CD4-positive, alpha-beta T cell treated with Interleukin-15 for 4 hours (primary cell): ENCODE measurements at regions not wholly inside any gene's neighbourhood (a gene's known extent, or its start where the extent isn't known, plus 50 kb on each side); places are given as distances from the start of the nearest gene placed in this dataset.
"Not testable (repeated sequence)": the region's sequence is repeated elsewhere in the genome, so short reads cannot be mapped to it uniquely, and the experiment has no call there.

Source experiments
- DNase-seq: peaks from one replicate; pipeline ENCODE4 v3.0.0-alpha.2; 2020; ENCODE audit warnings: low spot score

DNA sequence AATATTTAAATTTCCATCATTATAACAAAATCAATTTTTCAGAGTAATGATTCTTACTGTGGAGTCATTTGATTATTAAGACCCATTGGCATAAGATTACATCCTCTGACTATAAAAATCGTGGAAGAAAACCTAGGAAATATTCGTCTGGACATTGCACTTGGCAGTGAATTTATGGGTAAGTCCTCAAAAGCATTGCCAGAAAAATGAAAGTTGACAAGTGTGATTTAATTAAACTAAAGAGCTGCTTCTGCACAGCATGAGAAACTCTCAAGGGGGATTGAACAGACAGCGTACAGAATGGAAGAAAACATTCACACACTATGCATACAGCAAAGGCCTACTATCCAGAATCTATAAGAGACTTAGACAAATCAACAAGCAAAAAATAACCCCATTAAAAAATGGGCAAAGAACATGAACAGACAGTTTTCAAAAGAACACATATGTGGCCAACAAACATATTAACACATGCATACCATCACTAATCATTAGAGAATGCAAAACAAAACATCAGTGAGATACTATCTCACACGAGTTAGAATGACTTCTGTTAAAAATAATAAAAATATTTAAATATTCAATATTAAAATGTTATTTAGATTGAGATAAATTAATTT, 111.4 kb downstream of the CCDC74A start:
- not testable (repeated sequence) for DNase-seq

DNA sequence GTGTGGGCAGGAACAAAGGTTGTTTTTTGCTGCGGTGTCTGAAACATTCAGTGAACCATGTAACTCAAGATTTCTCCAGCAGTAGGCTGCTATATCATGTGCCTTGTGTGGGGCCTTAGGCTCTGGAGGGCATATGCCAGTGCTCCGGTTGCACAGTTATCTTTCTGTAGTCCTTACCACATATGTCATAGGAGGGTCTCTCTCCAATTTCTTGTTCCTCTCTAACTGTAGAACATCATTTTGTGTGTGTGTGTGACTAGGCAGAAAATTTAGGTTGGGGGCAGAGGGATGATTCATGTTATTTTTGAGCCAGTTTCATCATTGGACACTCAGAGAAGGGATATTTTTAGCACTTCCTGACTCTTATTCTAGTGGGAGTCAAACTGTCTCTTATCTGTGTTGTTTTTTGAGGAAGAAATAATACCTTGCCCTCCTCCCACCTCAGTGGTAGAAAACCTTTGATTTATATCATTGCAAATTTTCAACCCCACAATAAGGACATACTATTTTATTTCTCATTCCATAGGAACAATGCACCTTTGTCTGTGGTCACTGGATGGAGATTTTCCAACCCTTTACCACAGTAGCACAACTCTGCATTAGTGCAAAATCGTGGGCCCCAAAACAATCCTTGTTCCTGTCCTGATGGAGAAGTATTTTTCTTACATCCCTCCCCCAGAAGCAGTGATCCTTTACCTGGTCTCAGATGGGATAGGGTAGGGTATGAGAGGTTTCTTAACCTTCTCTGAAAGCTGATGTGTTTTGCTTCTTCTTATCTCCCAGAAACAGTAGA, 113.9 kb downstream of the CCDC74A start:
- DNase-seq: no peak

DNA sequence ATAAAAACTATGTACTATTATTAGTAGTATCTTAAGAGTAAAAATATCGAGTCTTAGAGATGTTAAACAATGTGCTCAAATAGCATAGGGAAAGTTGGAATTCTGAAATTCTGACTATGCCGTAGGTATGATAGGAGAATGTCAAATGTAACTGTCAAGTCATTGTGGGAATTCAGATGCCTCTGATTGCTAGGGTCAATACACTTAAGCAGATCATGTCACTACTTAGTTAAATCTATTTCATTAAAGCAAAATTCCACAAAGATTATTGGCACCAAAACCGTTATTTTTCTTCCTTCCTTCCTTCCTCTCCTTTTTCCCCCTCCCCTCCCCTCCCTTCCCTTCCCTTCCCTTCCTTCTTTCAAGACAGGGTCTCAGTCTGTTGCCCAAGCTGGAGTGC, 115.5 kb downstream of the CCDC74A start:
- DNase-seq: not testable (repeated sequence)

DNA sequence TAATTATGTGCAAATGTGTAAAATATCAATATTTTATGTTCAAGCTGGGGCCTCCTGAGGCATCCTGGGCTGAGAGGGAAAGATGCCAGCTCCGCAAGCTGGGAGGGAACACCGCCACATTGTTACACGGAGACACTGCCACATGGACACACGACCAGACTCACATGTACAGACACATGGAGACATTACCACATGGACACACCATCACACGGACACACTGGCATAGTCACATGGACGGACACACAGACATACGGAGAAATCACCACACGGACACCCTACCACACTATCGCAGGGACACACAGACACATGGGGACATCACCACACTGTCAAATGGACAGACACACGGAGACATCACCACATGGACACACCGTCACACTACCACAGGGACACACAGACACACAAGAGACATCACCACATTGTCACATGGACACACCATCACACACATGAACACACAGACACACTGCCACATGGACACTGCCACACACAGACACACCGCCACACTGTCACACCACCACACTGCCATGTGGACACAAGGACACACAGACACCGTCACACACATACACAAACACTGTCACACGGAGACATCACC, 117.6 kb downstream of the CCDC74A start:
- no peak for DNase-seq

DNA sequence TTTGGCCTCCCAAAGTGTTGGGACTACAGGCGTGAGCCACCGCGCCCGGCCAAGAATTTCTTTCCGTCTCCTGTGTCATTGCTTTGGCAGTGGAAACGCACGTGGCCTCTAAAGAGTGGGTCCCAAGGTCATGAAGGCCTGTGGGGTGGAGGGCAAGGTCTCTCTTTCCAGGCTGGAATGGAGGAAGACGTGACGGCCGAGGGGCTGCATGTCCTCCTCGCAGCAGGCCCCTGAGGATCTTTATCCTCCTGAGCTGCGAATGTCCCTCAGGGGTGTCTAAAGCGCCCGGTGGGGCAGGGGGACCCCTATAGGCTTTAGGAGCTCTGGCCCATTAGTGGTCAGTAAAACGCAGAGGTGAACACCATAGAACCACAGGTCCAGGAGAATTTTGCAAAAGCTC, 118.5 kb downstream of the CCDC74A start:
- DNase-seq: not testable (repeated sequence)

DNA sequence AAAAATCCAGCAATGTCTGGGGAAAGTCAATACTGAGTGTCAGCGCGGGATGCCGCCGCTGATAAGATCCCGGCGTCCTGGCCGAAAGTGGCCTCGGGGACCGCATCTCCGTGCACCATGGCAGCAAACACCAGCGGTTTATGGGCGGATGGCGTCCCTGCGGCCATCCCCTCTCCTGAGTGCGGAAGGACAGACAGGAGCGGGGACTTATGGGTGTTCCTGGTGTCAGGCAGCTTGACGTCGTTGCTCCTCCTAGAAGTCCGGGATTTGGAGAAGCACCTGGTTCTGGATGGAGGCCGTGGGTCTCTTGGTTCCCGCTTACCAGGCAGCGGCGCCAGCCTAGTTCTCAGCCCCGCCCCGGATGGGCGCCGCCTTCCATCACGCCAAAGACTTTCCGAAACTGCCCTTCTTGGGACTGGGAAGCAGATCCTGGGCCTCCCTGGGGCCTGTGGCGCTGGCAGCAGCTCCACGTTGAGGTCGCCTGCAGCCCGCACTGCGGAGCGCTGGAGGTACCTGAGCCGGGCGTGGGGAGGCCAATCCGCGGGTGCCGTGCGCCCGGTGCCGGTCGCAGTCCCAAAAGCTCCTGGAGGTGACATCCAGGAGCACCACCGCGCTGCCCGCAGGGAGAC, 119.1 kb downstream of the CCDC74A start:
- no peak for DNase-seq

DNA sequence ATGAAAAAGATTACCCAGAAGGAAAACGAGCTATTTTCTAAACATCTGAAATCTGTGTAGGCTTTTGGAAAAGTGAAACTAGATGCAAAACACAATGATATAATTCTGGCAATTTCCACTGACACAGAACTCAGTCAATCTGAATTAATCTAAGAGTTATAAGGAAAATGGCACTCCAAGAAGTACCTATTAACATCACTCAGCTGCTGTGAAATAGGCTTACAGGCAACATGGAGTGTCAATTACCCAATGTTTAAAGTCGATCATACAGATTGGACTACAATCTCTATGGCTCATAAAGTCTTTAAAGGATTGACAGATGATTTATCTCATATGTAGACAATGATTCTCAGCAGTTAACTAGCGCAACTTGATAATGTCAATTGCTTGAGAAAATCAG, 120.9 kb downstream of the CCDC74A start:
- not testable (repeated sequence) for DNase-seq

DNA sequence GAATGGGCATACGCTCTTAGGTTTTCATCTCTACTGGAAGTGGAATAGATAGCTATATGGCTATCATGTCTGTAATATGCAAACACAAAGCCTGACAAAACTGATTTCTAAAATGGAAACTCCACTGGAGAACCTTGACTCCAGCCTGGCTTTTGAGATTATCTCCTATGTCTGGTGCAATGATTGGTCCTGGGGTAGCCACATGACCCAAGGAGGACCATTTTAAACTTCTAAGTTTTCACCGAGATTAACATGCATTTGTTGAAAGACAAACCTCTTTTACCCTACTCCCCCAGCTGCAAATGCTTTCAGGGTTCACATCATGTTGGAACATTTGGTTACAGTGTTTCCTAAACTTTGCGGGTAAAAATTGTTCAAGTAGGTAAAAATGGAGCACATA, 124.6 kb downstream of the CCDC74A start:
- not testable (repeated sequence) for DNase-seq

DNA sequence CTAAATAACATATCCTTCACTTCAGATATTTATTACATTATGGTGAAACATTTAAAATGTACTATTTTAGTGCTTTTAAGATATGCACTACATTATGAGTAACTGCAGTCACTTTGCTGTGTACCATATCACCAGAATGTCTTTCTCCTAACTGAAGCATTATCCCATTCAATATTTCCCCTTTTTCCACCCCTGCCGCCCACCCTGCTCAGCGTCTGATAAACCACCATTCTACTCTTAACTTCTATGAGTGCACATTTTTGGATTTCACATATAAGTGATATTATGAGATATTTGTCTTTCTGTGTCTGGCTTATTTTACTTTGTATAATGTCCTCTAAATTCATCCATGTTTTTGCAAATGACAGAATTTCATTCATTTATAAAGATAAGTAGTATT, 126.4 kb downstream of the CCDC74A start:
- not testable (repeated sequence) for DNase-seq

DNA sequence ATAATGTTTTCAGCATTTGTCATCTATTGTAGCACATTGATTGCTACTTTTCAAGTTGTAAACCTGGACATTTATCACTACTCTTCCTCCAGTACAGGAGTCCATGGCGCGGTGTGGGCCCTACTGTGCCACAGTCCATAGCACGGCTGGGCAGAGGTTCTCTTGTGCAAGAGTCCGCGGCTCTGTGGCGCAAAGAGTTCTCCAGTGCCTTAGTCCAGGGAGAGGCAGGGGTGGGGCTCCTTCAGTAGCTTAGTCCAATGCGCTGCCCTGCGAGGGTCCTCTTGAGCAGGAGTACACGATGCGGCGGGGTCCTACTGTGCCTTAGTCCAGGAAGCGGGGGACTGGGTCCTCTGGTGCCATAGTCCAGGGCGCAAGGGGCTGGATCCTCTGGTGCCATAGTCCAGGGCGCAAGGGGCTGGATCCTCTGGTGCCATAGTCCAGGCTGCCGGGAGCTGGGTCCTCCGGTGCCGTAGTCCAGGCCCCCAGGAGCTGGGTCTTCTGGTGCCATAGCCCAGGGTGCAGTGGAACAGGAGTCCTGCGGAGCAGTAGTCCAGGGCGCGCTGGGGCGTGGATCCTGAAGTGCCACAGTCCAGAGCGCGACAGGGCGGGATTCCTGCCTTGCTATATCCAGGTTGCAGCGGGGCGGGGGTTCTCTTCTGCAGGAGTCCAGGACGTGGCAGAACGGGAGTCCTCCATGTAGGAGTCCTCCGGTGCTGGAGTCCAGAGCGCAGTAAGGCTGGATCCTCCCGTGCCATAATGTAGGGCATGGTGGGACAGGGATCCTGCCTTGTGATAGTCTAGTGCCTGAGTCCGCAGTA, 129.3 kb downstream of the CCDC74A start:
- DNase-seq: no peak

DNA sequence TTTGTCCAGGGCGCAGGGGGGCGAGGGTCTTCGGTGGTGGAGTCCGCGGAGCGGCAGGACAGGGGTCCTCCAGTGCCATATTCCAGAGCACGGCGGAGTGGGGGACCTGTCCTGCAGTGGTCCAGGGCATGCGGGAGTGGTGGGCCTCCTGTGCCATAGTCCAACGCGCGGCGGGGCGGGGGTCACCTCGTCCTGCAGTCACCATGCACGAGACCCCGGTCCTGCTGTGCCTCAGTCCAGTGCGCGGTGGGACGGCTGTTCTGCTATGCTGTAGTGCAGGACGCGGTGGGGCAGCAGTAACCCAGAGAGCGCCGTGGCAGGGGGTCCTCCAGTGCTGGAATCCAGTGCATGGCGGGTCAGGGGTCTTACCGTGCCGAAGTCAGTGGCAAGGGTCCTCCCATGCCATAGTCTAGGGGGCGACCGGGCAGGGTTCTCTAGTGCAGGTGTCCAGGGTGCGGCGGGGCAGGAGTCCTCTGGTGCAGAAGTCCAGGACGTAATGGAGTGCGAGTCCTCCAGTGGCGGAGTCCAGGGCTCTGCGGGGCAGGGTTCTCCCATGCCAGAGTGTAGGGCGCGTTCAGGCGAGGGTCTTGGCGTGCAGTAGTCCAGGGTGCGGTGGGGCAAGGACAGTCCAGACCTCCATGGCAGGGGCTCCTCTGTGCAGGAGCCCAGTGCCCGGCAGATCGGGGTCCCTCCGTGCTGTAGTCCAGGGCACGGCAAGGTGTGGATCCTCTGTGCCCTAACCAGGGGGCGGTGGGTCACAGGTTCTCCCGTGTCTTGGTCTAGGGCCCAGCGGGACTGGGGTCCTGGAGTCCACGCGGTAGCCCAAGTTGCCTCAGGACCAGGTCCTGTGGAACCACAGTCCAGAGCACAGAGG, 130.4 kb downstream of the CCDC74A start:
- no peak for DNase-seq

DNA sequence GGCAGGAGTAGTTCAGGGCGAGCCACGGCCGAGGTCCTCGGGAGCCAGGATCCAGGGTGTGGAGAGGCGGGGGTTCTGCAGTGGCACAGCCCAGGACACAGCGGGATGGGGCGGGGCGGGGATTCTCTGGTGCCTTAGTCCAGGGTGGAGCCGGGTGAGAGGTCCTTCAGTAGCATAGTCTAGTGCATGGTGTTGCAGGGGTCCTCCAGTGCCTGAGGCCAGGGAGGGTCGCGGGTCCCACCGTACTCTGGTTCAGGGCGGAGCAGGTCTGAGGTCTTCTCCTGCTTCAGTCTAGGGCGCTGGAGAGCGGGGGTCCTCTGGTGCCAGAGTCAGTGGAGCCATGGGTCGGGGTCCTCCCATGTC, 131.1 kb downstream of the CCDC74A start:
- DNase-seq: no peak

DNA sequence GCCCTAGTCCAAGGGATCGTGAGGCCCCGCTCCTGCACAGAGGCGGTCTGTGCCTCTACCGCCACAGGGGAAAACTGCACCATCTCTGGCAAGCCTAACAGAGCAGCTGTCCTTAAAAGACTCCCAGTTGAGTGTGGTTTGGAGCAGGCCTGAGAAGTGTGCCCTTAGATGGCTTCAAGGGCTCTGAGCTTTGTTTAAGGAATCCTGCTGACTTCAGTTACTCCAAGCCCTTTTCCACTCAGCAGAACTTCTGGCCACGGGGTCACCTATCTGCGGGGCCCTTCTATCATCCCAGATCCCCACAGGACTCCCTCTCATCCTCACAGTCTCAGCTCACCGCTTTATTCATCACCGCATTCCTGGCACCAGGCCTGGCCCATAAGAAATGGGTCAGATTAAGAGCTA, 131.5 kb downstream of the CCDC74A start:
- DNase-seq: no peak

DNA sequence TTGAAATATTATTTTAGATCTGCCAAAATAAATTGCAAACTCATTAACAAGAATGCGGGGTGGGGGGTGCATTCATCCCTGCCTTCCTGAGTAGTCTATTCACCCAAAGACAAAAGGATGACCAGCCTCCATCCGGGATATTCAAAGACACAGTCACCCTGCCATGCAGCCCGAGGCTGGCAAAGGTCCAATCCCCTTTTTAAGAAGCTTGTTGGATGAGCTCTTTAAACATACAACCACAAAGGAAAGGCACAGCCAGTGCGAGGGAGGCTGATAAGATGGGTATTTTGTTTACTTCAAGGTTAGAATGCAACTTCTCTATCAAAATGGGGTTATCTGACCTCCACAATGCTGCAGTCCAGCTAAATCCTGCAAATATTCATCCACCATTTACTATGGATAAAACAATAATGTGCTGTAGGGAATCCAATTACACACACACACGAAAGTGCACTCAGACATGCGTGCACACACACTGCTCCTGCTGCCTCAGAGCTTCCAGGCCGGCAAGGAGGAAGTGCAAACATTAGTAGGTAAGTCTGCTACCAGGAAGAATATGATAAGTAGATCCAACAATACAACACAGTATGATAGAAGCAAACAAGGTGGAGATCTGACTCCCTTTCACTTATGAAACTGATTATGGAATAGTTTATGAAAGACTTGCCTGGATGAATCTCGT, 133.6 kb downstream of the CCDC74A start:
- DNase-seq: not testable (repeated sequence)

DNA sequence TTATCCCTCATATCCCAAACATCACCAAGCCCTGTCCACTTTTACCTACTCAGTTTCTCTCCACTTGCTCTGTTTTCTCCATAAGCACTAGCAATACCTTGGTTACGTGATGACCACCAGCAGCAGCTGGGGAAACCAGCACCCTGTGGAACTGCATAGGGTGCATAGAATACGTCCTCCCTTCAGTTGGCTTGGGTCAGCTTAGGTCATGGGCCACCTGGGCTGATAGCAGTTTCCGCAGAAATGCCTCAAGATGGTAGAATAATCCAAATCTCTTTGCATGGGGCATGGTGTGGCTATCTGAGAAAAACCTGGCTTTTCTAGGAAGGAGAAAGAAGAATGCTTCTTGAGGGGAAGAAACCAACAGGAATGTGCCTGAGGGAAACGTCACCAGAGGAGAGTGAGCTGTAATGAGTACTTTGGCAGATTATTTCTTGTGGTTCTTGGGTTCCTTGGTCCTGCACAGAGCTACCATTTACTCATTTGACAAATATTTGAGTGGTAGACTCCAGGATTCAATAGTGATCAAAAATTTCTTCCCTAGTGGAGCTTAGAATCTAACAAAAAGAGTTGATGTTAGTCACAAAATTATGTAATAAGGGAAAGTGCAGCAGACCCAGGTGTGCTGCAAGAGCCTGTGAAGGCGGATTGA, 134.3 kb downstream of the CCDC74A start:
- not testable (repeated sequence) for DNase-seq

DNA sequence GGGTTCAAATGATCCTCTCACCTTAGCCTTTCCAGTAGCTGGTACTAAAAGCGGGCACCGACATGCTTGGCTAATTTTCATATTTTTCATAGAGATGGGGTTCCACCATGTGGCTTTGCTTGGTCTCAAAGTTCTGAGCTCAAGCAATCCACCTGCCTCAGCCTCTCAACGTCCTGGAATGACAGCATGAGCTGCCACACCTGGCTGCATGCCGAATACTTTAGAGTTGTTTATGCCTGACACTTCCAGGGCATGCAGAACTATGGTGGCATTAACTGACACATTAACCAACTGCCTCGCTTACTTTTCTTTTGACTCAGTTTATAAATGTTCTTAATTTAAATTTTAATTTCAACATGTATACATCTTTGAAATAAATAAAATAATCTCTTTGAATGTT, 135.8 kb downstream of the CCDC74A start:
- not testable (repeated sequence) for DNase-seq

DNA sequence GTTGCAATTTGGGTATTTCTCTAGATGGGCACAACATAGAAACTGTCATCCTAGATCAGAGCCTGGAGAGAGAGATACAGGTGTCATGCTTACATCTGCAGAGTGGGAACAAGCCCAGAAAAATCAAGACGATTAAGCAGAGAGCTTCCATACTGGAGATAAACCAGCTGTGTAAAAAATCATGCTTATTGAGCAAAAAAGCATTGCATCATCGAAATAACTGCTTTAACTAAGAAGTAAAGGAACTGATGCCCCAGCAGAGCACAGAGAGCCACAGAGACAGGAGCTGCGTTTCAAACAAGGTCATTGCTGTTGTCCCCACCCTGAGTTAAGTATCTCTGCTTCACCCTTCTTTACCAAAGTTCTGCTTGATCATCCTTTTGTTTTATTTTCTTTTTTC, 138.0 kb downstream of the CCDC74A start:
- DNase-seq: not testable (repeated sequence)

DNA sequence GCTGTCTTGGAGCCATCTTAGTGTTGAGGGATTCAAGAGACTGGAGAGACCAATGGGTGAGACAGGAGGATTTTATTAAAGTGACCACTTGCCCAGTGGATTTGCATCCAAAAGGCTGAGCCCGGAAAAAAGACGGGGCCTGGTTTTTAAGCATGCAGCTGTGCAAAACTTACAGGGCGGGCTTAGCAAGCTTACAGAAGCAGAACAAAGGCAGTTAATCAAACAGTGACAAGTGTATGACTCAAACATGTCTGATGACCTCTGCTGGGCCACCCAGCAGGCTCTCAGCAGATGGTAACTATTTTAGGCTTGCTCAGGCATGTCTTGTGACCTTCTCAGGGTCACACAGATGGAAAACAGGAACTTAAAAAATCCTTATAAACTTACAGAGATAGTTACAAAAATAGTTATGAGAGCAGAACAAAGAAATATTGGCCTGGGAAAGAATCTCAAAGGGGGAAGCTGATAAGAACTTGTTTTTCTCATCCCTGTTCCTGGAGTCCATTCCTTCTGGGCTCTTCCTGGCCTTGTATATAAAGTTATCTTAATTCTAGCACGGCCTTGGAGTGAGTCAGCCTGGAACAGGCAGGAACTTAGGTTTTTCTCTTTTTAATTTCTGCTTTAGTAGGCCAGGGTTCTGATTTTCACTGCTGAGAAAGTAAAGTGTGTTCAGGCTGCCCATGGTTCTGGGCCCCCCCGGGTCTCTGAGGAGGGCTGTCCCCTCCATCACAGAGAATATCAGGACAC, 141.3 kb downstream of the CCDC74A start:
- not testable (repeated sequence) for DNase-seq

DNA sequence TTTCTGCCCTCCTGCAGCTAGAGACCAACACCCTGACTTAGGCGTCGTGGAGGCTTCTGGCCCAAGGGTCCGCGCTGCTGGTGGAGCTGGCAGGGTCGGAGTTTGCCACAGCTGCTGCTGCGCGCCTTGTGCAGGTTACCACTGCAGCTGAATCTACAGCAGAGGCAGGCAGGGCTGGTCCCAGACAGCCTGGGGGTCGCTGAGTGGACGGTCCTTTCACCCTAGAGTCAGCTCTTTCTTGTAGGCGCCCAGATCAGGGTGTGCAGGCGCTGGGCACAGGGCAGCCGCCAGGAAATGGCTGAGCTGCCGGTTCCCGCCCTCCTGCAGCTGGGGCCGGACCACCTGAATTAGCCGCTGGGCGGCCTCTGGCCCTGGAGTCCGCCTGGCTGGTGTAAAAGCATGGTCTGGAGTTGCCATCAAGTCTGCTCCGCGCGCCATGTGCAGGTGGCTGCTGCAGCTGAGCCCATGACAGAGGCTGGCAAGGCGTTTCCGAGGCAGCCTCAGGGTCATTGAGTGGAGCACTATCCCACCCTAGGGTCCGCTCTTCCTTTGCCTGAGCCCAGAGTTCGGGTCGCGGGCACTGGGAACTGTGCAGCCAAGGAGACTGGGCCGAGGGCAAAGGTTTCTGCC, 144.3 kb downstream of the CCDC74A start:
- DNase-seq: not testable (repeated sequence)
